ENCODE measurements at regions not wholly inside any gene's neighbourhood (a gene's known extent, or its start where the extent isn't known, plus 50 kb on each side); places are given as distances from the start of the nearest gene placed in this dataset.
"Not testable (repeated sequence)": the region's sequence is repeated elsewhere in the genome, so short reads cannot be mapped to it uniquely, and the experiment has no call there.

DNA sequence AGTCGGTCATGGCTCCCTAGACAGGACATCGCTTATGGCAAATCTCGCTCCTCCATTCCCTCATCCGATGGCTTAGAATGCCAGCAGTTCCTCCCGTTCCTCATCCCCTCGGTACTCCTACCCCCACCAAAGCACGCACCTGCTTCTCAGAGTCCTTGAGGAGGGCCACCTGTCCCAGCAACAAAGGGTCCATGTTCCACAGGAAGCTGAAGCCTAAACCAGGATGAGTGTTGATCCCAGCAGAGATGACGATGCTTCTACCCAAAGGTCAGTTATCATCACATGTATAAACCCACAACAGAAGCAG is 111.2 kb downstream of the THBS2 start:
- no peak for DNase-seq

DNA sequence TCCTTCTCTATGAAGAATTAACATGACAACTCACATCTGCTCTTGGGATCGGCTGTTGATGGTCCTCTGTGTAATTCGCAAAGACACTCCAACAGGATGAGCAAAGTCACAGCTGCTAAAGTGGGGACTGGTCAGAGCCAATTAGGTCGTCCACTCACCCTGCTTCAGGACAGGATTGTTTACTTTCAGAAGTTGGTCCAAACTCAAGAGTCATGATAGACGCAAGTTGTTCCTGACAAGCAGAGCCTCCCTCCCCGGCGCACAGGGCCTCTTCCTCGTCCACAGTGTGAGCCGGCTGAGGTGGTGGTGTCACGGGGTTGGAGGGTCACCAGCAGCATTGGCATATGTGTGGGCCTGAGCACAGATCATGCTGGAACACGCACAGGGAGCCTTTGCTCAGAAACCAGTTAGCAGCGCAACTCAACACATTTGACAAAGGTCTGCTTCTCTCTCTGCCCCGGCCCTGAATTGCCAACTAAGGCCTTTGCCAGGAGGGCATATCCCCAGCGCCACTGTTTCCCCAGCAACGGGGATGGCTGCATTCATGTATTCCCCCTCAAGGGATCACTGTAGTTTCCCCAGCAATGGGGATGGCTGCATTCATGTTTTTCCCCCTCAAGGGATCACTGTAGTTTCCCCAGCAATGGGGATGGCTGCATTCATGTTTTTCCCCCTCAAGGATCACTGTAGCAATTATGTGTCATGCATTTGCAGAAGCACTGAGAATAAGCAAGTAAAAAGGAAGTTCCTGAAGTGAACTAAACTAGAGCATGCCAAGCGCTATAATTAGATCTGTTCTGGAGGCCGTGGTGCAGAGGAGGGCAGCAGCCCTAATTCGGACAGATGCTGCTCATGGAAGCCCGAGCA is 111.7 kb downstream of the THBS2 start:
- no peak for DNase-seq

DNA sequence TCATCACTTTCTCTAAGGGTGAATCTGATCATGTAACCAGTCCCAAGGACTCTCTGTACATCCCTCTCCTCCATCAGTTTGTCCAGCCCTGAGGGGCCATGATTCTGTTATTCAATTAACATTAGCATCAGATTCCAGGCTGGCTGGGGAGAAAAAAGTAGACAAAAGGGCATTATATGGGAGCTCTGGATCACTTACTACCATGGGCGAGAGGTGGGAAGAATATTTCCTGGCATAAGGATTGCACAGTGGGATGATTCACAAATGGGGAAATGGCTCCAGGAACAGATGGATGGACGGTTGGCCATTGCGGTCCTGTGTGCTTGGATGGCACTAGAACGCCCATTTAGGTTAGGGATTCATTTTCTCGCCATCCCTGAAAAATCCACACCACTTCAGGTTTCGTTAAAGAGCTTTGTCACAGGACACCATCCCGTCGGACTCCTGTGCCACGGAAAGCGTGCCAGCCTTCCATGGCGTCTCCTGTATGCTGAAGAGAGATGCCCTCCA is 112.6 kb downstream of the THBS2 start:
- no peak for DNase-seq

DNA sequence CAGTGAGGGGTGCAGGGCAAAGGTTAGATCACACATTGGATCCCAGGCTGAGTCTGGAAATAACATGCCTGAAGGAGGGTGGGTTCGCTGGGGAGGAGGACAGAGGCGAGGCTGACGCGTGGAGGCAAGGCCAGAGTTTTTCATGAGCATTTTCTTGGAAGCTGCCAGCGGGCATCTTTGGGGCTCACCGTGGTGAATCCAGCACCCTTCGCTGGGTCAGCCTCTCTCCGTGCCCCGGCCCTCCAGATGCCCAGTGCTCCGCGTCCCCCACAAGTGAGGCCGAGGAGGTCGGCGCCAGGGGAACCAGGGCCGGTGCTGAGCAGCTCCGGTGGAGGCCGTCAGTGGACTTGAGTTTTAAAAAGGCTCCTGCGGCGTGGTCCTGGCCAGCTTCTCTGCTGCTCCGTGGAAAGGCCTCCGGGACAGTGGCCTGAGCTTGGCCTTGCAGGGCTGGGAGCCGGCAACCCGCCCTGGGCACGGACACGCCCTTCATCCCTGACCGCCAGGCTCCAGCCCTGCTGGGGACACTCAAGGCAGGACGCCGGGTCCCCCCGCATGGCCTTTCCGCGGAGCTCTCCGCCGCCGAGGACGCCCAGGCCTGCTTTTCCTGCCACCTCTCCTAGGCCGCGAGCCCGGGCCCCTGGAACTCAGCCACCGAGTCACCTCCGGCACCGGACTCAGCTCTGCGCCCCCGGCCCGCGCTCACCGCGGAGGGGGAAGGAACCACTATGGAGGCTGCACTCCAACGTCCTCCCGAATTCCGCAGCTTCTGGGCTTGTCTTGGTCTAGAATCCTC is 114.3 kb downstream of the THBS2 start:
- DNase-seq: no peak

DNA sequence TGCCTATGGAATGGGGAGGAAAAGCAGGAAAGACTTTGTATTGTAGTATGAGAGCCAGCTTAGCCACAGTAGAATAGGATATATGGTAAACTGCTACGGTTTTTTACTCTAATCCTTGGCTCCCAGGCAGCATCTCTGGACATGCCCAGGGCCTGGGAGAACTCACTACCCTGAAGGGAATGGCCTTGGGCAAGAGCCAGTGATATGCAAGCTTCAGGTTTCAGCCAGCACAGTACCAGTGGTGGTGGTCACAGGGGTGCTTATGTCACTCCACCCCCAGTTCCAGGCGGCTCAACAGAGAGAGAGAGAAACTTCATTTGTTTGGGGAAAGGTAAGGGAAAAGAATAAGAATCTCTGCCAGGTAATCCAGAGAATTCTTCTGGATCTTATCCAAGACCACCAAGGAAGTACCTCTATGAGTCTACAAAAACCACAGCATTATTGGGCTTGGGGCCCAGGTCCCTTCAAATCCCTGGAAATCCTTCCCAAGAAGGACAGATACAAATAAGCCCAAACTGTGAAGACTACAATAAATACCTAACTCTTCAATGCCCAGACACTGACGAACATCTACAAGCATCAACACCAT is 121.2 kb downstream of the THBS2 start:
- DNase-seq: no peak

DNA sequence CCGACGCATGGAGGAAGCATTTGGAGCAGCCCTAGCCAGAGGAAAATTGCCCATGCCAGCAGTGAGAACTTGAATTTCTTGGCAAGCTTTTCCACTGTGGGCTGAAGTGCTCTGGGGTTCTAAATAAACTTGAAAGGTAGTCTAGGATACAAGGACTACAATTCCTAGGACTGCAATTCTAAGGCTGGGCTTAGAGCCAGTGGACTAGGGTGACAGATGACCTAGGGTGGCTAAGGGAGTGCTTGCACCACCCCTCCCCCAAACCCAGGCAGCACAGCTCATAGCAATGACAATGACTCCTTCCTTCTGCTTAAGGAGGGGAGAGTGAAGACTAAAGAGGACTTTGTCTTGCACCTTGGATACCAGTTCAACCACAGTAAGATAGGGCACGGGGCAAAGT is 122.3 kb downstream of the THBS2 start:
- DNase-seq: peak; percentile 58

DNA sequence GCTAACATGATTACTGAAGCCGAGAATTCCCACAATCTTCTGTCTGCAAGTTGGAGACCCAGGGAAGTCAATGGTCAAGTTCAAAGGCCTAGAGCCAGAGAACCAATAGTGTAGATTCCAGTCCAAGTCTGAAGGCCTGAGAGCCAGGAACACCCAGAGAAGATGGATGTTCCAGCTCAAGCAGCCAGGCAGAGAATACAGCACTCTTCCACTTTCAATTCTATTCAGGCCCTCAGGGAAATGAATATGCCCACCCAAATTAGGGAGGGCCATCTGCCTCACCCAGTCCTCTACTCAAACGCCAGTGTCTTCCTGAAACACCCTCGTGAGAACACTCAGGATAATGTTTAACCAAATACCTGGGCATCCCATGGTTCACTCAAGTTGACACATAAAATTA is 123.5 kb downstream of the THBS2 start:
- DNase-seq: no peak

DNA sequence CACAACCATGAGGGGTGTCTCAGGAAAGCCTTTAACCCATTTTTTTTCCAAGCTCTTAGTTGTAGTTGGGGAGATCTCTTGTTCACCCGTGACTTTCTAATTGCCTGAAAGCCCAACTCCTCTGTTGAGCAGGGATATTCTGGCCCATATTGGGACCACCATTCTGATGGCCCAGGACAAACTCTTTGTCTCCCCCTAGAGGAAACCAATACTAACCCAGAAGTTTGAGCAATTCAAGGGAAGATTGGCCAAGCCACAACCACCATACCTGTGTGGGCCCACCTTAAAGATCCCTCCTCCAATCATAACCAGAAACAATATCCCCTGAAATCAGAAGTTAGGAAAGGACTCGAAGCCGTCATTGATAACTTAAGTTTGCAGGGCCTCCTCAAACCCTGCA is 132.6 kb downstream of the THBS2 start:
- DNase-seq: no peak

DNA sequence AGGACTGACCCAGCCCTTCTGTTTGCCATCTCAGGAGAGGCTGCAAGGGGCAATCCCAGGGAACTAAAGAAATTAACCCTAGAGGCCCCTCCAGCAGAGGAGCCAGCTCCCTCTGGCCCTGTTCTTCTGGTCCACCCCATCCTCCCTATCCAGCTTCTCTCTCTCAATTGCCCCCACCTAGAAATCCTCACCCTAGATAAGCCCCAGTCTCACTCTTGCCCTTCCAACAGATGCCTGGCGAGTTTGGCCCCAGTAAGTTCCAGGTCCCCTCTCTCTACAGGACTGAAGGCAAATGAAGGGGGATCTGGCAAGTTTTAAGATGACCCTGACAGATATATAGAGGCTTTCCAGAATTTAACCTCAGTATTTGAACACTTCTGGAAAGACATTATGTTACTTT is 134.0 kb downstream of the THBS2 start:
- no peak for DNase-seq

DNA sequence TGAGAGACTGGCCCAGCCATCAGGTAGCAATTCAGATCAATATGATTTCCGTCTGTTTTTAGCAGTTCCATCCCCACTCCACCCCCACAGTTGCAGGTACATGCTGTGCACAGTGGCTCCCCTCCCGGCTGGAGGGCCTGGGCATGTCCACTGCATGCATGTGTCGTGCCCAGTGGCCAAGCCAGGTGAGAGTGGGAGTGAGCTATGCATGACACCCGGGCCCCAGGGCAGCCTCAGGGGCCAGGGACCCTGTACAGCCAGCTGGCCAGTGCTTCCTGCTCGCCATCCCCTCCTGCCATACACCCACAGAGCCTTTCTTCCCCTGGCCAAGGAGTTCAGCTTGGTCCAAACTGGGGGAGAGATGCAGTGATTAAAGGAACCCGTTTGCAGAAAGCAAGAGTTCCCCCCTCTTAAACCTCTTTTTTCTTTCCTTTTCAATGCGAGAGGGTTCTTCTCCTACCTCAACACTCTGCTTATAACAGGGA is 135.3 kb downstream of the THBS2 start:
- DNase-seq: no peak

DNA sequence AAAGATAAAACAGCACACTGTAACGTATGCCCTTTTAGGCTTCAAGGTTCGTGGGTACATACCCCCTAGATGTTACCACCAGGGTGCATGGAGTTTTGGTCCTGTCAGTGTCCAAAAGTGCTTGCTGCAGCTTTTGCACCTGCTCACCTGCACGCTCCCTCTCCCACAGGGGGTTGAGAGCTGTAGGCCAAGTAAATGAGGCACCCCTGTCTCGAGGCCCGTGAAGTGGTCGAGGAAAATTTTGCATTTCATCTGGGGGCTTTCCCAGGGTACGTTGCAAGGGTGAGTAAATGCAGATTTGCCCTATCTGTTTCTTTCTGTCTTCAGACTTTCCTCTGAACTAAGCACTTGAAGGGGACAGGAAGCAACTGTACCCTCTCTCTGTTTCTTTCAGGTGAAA is 136.0 kb downstream of the THBS2 start:
- DNase-seq: no peak

DNA sequence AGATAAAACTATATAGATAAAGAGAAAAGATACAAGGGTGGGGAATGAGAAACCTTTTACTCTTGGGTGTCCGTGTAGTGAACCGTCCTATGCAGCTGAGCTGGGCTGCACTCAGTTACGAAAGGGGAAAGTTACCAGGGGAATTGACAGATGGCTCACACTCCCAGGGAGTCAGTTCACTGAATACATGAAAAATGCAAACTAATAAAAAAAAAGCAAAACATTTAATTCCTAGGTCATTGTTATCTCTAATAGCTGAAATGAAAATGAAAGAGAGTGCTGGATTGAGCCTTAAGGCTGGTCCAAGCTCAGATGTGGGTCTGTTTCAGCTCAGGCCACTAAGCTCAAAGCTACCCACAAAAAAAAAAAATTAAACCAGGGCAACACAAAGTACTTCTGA is 138.0 kb downstream of the THBS2 start:
- DNase-seq: no peak

DNA sequence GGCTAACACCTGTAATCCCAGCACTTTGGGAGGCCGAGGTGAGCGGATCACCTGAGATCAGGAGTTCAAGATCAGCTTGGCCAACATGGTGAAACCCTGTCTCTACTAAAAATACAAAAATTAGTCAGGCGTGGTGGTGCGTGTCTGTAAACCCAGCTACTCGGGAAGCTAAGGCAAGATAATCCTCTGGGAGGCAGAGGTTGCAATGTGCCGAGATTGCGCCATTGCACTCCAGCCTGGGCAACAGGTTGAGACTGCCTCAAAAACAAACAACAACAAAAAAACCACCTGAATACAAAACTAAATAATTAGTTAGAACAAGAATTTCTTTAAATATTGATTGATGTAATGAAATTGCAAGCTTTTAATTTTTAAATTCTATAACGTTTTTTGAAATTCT is 139.0 kb downstream of the THBS2 start:
- not testable (repeated sequence) for DNase-seq

DNA sequence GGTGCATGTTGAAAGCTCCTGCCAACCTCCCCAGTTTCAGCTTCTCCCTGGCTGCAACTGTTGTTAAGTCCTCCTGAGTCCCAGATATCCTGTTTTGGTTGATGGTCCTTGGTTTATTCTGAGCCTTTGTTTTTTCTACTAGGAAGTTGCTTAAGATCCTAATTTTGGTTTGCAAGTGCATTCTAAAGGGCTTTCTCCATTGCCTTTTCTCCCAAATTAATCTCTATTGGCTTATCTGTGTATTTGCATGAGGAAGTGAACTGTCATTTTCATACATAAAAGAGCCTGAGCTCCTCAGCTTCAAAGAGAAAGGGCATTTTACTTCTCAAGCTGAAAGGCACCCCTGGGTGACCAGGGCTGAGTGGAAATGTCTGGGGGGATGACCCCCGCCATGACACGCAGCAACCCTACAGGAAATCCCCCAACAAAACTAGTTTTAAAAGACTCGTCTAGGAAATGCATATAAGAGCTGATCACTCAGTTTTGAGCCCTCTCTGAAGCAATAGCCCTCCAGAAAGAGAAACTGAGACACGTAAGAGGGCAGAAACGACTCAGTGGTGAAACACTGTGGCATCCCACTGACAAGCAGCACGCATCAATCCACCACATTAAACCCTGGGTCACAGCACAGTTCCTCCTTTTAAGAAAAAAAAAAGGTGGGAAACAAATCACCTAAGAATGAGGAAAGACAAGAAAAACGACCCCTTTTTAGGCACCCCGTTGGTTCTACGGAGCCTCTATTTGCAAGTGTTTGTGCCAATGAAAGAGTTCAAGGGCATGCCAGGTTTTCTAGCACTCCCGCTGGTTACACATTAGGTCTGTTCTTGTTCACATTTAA is 140.9 kb downstream of the THBS2 start:
- no peak for DNase-seq

DNA sequence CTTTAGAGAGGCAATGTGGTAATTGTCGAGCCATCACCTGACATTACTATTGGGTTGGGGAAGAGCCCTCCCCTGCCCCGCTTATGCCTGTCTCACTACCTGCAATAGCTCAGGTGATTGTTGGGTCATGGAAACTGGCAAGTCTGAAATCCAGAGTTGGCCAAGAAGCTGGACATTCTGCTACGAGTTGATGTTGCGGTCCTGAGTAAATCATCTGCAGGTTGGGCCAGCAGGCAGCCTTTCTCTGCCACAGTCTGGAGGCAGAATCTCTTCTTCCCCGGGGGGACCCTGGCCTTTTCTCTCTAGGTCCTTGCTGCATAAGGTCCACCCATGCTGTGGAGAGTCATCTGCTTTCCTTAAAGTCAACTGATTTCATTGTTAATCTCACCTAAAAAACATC is 142.4 kb downstream of the THBS2 start:
- no peak for DNase-seq

DNA sequence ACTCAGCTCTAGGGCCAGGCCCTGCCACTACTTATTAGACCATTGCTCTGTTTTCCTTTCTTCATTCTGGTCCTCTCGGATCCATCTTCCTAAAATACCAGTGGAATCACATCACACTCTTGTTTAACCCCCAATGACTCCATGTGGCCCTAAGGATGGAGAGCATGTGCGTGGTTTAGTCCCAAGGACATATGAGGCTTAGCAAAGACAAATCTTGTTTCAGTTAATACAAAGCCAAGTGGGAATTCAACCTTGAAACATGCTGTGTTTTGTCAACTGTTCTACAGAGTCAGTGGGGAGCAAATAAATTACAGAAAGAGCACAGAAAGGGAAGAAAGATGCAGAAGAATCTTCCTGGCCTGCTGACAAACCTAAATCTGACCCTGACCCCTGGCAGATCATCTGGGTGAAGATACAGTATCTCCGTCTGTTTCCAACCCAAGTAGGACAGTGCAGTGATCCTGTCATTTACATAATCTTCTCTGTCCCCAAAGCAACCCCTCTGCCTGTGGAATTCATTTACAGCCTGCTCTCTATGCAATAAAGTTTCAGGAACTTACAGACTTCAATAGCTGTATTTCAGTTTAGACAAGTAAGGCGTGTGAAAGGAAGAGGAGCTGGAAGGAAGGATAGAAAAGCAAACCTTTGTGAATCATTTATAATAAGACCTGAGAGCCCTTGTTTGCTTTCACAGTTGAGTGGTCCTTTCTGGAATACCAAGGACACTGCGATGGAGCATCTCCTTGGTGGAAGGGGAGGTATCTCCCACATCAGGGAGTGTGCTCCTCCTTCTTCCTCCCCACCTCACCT is 144.0 kb downstream of the THBS2 start:
- DNase-seq: no peak

DNA sequence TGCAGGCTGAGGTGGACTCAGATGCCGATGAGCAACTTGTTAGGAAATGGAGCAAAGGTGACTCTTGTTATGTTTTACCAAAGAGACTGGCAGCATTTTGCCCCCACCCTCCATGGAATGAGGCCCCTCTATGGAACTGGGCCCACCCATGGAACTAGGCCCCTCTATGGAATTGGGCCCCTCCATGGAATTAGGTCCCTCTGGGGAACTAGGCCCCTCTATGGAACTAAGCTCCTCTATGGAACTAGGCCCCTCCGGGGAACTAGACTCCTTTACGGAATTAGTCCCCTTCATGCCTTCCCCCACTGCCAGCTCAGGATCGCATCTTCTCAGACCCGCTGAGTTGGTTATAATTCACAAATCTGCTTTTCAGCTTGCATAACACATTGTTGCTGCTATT is 144.9 kb downstream of the THBS2 start:
- no peak for DNase-seq

DNA sequence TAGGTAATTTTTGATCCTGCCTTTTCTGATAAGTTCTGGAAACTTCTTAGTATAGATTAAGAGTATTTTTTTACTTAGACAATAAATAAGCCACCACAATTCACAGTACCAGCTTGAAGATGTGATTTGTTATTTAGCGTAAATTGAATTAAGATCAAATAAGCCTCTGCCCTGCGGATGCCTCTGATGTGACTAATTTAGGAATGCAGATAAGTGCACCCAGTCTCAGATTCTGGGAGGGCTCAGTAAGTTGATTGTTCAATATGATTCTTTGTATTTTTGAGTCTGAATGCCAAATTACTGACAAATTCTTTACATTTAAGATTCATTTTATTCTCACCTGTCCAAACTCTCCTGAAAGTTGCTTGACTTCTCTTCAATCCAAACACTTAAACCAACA is 147.5 kb downstream of the THBS2 start:
- DNase-seq: no peak

DNA sequence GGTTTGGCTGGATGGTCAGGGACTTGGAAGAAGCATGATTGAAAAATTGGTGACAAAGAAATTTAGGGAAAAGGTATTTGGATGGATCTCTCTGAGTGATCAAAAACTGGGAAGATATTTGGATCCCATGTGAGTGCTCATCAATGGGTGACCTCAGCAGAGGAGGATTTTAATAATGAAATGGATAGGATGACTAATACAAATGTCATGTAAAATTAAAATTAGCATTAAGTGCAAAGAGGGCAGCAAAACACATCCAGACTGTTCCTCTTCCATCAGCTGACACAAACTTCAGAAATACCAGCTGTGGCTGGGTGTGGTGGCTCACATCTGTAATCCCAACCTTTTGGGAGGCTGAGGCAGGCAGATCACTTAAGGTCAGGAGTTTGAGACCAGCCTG is 151.7 kb downstream of the THBS2 start:
- DNase-seq: no peak

DNA sequence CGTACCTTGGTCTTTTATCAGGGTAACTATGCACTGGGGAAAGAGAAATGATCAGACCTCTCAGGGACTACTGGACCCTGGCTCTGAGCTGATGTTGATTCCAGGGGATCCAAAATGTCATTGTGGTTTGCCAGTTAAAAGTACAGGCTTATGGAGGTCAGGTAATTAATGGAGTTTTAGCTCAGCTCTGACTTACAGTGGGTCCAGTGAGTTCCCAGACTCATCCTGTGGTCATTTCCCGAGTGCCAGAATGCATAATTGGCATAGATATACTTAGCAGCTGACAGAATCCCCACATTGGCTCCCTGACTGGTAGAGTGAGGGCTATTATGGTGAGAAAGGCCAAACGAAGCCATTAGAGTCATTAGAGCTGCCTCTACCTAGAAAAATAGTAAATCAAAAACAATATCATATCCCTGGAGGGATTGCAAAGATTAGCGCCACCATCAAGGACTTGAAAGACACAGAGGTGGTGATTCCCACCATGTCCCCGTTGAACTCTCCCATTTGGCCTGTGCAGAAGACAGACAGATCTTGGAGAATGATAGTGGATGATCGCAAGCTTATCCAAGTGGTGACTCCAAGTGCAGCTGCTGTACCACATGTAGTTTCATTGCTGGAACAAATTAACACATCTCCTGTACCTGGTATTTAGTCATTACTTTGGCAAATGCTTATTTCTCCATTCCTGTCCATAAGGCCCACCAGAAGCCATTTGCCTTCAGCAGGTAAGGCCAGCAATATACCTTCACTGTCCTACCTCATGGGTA is 152.4 kb downstream of the THBS2 start:
- DNase-seq: no peak

All from NCI-H2029 (cell line).